GM12873 (cell line): ENCODE measurements at regions not wholly inside any gene's neighbourhood (a gene's known extent, or its start where the extent isn't known, plus 50 kb on each side); places are given as distances from the start of the nearest gene placed in this dataset.

Experiments
- CTCF ChIP-seq: IDR thresholded peaks from 2 replicates; pipeline ENCODE4 v1.5.1; 2012; ENCODE audit warnings: low read depth, mild to moderate bottlenecking, moderate library complexity, low read length, control low read depth; ENCODE audit not compliant: insufficient read depth; ENCODE audit errors: missing control alignments

DNA sequence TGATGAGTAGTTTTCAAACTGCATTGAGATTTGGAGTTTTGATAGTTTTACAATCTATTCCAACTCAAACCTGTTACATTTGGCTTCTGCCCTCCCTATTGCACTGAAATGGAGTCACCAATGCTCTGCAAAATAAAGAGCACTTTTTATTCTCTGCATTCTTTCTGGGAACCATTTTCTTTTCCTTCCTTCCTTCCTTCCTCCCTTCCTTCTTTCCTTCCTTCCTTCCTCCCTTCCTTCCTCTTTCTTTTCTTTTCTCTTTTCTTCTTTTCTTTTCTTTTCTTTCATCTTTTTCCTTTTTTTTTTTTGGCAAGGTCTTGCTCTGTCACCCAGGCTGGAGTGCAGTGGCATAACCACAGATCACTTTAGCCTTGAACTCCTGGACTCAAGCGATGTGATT lies 114.2 kb downstream of the TBX19 start:
- no peak for TF ChIP-seq CTCF

DNA sequence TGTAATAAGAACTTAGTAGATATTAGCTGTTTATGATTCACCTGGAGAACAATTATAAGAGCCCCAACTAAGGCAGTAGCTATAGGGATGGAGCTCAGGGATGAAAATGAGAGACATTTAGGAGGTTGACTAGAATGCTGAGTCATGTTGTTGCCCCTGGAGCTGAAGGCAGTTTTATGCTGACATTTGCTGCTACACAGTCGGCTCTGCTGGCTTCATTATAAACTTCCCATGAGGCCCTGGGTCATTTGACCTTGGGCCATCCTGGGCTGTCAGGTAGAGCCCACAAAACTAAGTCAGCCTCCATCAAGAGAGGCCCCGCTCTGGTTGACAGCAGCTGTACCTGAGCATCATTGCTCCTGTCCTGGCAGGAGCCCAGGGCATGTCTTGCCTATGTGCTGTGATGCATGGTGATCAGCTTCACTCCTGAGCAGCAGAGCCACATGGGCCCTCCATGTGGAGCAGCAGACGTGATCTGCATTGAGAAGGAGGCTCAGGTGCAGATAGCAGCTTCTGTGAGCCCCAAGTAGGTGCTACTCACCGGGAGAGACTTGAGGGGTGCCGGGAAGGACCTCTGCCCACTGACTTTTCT lies 112.4 kb downstream of the TBX19 start:
- TF ChIP-seq CTCF = no peak

GRCh38 chr1:168391851-168392681 lies 111.4 kb downstream of the TBX19 start:
- no peak for TF ChIP-seq CTCF

GRCh38 chr1:168390271-168390670 lies 109.6 kb downstream of the TBX19 start:
- TF ChIP-seq CTCF = no peak

DNA sequence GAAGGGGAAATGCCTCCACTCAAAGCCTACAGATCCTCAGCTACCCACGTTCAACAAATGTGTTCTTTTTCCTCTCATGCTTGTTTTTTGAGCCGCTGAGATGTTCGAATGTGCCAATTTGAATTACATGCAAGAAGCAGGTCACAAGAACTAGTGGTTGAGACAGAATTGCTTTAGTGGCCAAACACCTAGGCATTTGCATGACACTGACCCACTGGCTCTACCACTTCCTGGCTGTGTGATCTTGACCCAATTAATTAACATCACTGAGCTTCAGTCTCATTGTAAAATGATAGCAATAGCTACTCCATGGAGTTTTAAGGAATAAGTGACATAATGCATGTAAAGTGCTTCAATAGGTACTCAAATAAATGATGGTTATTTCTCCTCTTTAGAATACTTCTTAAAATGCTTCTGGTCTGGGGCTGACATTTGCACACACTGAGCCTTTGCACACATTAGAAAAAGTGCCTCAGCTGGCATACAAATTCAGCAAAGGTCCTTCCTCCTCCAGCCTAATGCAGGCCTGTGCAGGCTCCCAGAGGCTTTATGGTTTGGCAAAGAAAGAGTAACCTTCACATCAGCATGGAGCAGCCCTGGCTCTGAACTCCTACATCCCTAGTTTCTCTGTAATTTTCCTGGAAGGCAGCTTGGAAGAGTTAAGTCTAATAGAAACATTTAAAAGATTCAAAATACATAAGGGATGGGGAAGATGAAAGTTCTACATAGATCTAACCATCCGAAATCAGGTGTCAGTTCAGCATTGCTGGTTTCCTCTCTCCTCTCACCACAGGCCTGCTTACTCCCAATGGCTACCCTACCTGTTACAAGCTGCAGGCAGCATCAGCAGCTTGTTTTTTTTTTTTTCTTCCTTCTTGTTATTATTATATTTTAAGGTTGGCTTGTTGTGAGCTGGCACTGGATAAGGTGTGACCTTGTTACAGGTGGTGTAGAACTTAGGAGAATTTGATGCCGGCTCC lies 107.4 kb downstream of the TBX19 start:
- TF ChIP-seq CTCF = no peak

GRCh38 chr1:168386949-168387586 lies 106.4 kb downstream of the TBX19 start:
- TF ChIP-seq CTCF = no peak
